GM21528 (cell line): ENCODE measurements at regions not wholly inside any gene's neighbourhood (a gene's known extent, or its start where the extent isn't known, plus 50 kb on each side); places are given as distances from the start of the nearest gene placed in this dataset.
"Not testable (repeated sequence)": the region's sequence is repeated elsewhere in the genome, so short reads cannot be mapped to it uniquely, and the experiment has no call there.

Experiments
- ATAC-seq: cut with Tn5 transposase; IDR thresholded peaks from one replicate; pipeline ENCODE4 v1.9.1; 2021; ENCODE audit warnings: mild to moderate bottlenecking, moderate library complexity; ENCODE audit not compliant: unreplicated experiment, low FRiP score

- ATAC-seq = no peak
Observed at GRCh38 chr4:140219567-140219966, 65.6 kb upstream of the MAML3 start.

- not testable (repeated sequence) for ATAC-seq
Observed at GRCh38 chr4:140219070-140219469, 65.1 kb upstream of the MAML3 start.

- ATAC-seq = no peak
Observed at GRCh38 chr4:140213749-140214148, 59.8 kb upstream of the MAML3 start.

- no peak for ATAC-seq
Observed at GRCh38 chr4:140213116-140213515, 59.1 kb upstream of the MAML3 start.

GRCh38 chr4:140212646-140213045 is 58.7 kb upstream of the MAML3 start:
- ATAC-seq = no peak

- no peak for ATAC-seq
Observed at GRCh38 chr4:140212194-140212593, 58.2 kb upstream of the MAML3 start.

GRCh38 chr4:140211693-140212092 is 57.7 kb upstream of the MAML3 start:
- no peak for ATAC-seq

GRCh38 chr4:140211161-140211560 is 57.2 kb upstream of the MAML3 start:
- ATAC-seq = no peak

- ATAC-seq = no peak
Observed at GRCh38 chr4:140208921-140209320, 54.9 kb upstream of the MAML3 start.
